IgD-negative memory B cell (primary cell): ENCODE measurements at regions not wholly inside any gene's neighbourhood (a gene's known extent, or its start where the extent isn't known, plus 50 kb on each side); places are given as distances from the start of the nearest gene placed in this dataset.
"Not testable (repeated sequence)": the region's sequence is repeated elsewhere in the genome, so short reads cannot be mapped to it uniquely, and the experiment has no call there.

ENCODE experiments used
- H3K27ac Mint-ChIP-seq, 3 donors: one replicate each; pipeline ENCODE4 v1.8.0; 2020 to 2022; ENCODE audit warnings: mild to moderate bottlenecking in 3 of 3, mixed read lengths in 3 of 3, moderate library complexity in 1 of 3
- H3K27me3 Mint-ChIP-seq: one replicate; pipeline ENCODE4 v1.8.0; 2021; ENCODE audit warnings: mixed read lengths
- H3K36me3 Mint-ChIP-seq: one replicate; pipeline ENCODE4 v1.8.0; 2020; ENCODE audit warnings: mild to moderate bottlenecking, mixed read lengths
- H3K4me1 Mint-ChIP-seq, 3 donors: one replicate each; pipeline ENCODE4 v1.8.0; 2020 to 2022; ENCODE audit warnings: mixed read lengths in 3 of 3, mild to moderate bottlenecking in 1 of 3
- H3K4me3 Mint-ChIP-seq, 4 donors: one replicate each; pipeline ENCODE4 v1.8.0; 2020 to 2022; ENCODE audit warnings: mild to moderate bottlenecking in 4 of 4, mixed read lengths in 4 of 4, moderate library complexity in 3 of 4
- H3K9me3 Mint-ChIP-seq, 3 donors: one replicate each; pipeline ENCODE4 v1.8.0; 2020 to 2021; ENCODE audit warnings: mixed read lengths in 3 of 3, mild to moderate bottlenecking in 1 of 3

DNA sequence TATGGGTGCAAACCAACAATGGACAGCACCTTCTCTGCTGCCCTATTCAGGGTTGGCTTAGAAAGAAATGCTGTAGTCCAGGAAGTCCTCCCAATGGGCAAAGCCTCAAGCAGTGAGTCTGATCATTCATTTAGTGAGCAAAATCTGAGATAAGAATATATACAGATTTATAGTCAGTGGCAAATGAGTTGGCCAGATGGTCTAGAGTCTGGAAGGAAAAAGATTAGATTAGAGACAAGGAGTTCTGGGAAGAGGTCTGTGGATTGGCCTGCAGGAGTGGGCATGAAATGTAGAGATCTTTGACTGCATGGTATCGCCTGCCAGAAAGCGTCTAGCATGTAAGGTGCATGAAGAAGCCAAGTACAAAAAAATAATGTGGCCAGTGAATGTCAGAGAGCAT is 201.9 kb upstream of the PTER start:
- H3K36me3 Mint-ChIP-seq = no peaks in the 10 kb centered on the region
- H3K4me3 Mint-ChIP-seq = no peak overlapping the region
- no peaks in the 10 kb centered on the region for H3K27me3 Mint-ChIP-seq
- H3K27ac Mint-ChIP-seq = no peak overlapping the region
- no peaks in the 10 kb centered on the region for H3K4me1 Mint-ChIP-seq
- peaks cover 0 to 4% (median 0%) of the 10 kb centered on the region in 3 donors for H3K9me3 Mint-ChIP-seq

DNA sequence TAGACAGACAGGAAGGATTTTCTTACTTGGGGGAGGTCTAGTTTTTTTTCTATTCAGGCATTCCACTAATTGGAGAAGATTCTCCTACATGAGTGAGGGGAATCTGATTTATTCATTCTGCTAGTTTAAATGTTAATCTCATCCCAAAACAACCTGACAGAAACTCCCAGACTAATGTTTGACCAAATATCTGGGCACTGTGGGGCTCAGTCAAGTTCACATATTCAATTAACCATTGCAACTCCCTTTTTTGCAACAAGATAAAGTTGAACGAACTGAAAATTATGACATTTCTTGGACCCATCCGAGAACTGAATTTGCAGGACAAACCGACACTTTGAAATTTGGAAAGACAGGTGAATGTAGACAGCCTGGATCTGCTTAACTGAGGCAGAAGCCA is 194.4 kb upstream of the PTER start:
- no peaks in the 10 kb centered on the region for H3K4me1 Mint-ChIP-seq
- H3K4me3 Mint-ChIP-seq = no peak overlapping the region
- no peaks in the 10 kb centered on the region for H3K36me3 Mint-ChIP-seq
- H3K27ac Mint-ChIP-seq = no peak overlapping the region
- no peaks in the 10 kb centered on the region for H3K27me3 Mint-ChIP-seq
- peaks cover 0 to 2% (median 0%) of the 10 kb centered on the region in 3 donors for H3K9me3 Mint-ChIP-seq

DNA sequence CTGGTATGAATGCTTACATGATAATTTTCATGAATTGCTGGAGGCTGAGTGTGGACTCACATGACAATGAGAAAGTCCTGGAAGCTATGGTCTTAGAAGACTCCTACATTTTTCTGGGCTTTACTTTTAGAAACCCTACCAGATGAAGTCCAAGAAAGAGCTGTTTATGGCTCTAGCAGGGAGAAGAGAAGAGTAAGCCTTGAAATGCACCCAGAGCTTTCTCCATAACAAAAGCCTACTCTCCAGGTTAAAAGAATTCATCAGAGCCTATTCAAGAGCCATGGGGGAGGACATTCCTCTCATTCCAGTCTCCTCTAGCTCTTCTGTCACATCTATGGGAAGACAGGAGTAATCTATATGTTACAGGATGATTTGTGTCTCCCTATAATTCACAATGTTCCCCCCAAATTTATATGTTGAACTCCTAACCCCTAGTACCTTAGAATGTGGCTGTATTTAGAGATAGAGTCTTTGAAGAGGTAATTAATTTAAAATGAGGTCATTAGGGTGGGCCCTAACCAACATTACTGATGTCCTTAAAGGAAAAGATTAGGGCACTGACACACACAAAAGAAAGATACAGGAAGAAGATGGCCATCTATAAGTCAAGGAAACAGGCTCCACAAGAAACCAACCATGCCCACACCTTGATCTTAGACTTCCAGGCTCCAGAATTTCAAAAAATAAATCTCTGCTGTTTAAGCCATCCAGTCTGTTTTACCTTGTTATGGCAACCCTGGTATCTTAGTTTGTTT is 193.8 kb upstream of the PTER start:
- peaks cover 0 to 2% (median 0%) of the 10 kb centered on the region in 3 donors for H3K9me3 Mint-ChIP-seq
- no peak overlapping the region for H3K27ac Mint-ChIP-seq
- H3K27me3 Mint-ChIP-seq = no peaks in the 10 kb centered on the region
- no peaks in the 10 kb centered on the region for H3K36me3 Mint-ChIP-seq
- no peaks in the 10 kb centered on the region for H3K4me1 Mint-ChIP-seq
- H3K4me3 Mint-ChIP-seq = no peak overlapping the region

DNA sequence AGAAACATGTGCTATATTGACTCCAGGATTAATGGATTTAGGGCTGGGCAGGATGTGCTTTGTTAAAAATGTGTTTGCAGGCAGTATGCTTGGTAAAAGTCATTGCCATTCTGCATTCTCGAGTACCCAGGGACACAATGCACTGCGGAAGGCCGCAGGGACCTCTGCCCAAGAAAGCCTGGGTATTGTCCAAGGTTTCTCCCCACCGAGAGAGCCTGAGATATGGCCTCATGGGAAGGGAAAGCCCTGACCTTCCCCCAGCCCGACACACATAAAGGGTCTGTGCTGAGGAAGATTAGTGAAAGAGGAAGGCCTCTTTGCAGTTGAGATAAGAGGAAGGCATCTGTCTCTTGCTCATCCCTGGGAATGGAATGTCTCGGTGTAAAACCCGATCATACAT is 186.7 kb upstream of the PTER start:
- not testable (repeated sequence) for H3K4me3 Mint-ChIP-seq, H3K27ac Mint-ChIP-seq, H3K4me1 Mint-ChIP-seq

DNA sequence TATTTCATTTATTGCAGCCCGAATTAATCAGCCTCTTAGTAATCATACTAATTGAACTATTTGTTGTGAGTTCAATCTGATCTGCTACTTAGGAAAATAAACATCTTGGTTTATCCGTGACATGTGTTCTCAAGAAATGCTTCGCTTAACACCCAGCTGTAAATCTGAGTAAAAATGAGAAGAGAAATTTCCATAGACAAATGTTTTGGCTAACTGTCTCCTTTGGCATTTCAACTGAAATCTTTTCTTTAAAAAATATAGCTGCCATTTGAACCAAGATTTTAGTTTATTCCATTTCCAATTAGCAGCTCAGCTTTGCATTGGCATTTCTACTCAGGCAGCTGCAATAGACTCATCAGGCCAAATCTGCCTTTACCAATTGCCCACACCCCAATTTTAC is 180.5 kb upstream of the PTER start:
- H3K27ac Mint-ChIP-seq = no peak overlapping the region
- no peaks in the 10 kb centered on the region for H3K27me3 Mint-ChIP-seq
- H3K36me3 Mint-ChIP-seq = peaks cover 4% of the 10 kb centered on the region
- H3K4me3 Mint-ChIP-seq = no peak overlapping the region
- no peaks in the 10 kb centered on the region for H3K4me1 Mint-ChIP-seq
- H3K9me3 Mint-ChIP-seq = peaks cover 4 to 20% (median 5%) of the 10 kb centered on the region in 3 donors

More for the DNA sequence above, 186.7 kb upstream of the PTER start:
- H3K27me3 Mint-ChIP-seq, H3K36me3 Mint-ChIP-seq: not testable (repeated sequence)
- H3K9me3 Mint-ChIP-seq = peaks cover 0 to 21% (median 4%) of the 10 kb centered on the region in 3 donors

DNA sequence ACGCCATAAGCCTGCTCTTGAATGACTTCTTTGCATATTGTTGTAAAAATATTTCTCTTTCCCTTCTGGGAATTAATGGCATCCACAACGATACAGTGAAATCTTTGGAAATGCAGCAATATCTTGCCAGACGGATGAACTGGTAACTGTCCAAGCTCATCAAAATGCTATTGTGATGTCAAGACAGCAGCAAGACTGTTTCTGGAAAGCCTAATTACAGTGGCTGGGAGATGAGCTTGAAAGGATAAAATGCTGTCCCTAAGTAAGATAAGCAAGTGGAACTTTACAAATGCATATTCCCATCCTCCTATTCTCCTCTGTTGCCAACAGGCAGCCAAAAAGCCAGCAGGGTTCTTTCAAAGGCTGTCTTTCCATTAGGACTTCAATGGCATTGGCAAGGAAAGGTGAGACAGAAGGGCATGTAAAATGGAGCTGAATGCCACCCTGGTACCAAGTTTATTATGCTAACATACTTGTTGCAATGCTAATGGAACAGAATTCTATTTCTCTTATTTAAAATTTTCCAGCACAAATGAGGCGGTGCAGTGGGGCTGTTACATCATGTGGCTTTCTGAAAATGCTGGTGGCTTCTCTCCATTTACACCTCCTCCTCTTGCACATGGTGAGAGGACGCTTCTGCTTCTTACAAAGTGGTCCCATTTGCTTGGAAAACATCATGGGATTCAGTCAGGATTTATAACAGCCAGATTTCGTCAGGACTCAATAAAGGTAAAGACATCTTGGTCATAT is 178.3 kb upstream of the PTER start:
- no peaks in the 10 kb centered on the region for H3K27me3 Mint-ChIP-seq

DNA sequence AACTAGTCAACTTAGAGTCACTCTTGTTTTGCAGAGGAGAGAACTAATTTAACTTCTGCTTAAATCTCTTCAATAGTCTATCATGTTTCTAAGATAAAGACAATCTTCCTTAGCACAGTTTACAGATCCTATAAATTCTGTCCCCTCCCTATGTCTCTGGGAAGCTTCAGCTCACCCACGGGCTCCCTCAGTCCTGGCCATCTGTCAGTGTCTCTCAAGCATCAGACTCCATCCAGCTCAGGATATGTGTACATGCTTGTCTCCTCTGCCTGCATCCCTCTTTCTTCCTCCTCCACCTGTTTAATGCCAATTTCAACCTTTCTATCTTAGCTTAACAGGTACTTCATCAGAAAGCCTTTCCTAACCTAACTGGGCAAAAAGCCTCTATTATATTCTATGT is 177.1 kb upstream of the PTER start:
- H3K4me3 Mint-ChIP-seq = no peak overlapping the region
- peaks cover 4 to 13% (median 7%) of the 10 kb centered on the region in 3 donors for H3K9me3 Mint-ChIP-seq
- no peaks in the 10 kb centered on the region for H3K27me3 Mint-ChIP-seq
- no peak overlapping the region for H3K27ac Mint-ChIP-seq
- peaks cover 4% of the 10 kb centered on the region for H3K36me3 Mint-ChIP-seq
- no peaks in the 10 kb centered on the region for H3K4me1 Mint-ChIP-seq

More for the DNA sequence above, 178.3 kb upstream of the PTER start:
- Mint-ChIP-seq H3K9me3 (peaks cover 4 to 17% (median 5%) of the 10 kb centered on the region in 3 donors), H3K4me3 (no peak overlapping the region), H3K27ac (no peak overlapping the region), H3K36me3 (peaks cover 4% of the 10 kb centered on the region), H3K4me1 (no peaks in the 10 kb centered on the region)

DNA sequence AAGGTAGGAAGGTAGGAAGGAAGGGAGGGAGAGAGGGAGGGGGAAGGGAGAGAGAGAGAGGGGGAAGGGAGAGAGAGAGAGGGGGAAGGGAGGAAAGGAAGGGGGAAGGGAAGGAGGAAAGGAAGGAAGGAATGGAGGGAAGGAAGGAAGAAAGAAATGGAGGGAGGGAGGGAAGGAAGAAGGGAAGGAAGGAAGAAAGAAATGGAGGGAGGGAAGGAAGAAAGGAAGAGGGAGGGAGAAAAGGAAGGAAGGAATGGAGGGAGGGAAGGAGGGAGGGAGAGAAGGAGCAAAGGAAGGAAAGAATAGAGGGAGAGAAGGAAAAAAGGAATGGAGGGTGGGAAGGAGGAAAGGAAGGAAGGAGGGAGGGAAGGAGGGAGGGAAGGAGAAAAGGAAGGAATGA is 176.4 kb upstream of the PTER start:
- Mint-ChIP-seq H3K27ac (no peak overlapping the region), H3K27me3 (no peaks in the 10 kb centered on the region), H3K9me3 (peaks cover 4 to 11% (median 7%) of the 10 kb centered on the region in 3 donors), H3K36me3 (peaks cover 4% of the 10 kb centered on the region), H3K4me1 (no peaks in the 10 kb centered on the region), H3K4me3 (no peak overlapping the region)

DNA sequence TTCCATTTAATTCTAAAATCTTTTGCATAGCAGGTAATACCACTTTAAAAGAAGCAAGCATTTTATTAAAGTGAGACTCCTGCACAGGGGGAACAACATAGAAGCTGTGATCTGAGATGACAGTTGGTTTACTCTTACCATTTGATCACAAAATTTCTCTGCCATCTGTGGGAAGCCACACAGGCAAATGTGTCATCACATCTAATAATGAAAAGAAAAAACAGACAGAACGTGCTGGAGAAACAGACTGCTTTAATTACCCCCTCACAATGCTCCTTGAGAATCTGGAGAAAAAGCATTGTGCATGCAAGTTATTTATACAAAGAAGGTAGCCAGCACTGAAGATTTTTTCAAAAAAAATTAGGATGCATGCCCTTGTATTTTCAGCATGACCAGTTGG is 165.2 kb upstream of the PTER start:
- no peak overlapping the region for H3K4me3 Mint-ChIP-seq

DNA sequence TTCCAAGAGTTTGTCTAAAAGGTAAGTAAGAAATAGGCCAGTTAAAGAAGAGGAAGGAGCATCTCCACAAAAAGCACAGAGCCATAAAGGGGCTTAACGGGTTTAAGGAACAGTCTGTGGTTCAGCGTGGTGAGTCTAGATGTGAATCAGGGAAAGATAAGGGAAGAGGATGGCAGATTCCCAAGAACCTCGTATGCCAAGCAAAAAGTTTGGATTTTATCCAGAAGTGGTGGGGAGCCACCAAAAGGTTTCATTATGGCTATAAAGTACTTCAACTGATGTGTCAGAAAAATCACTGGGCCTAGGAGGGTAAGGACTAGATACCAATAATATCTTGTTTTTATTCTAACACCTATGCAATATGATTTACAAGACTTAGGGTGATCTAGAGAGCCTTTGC is 161.9 kb upstream of the PTER start:
- Mint-ChIP-seq H3K9me3 (peaks cover 0 to 16% (median 5%) of the 10 kb centered on the region in 3 donors), H3K4me1 (no peaks in the 10 kb centered on the region), H3K27ac (no peak overlapping the region), H3K4me3 (no peak overlapping the region), H3K27me3 (no peaks in the 10 kb centered on the region), H3K36me3 (no peaks in the 10 kb centered on the region)

More for the DNA sequence above, 165.2 kb upstream of the PTER start:
- no peaks in the 10 kb centered on the region for H3K36me3 Mint-ChIP-seq
- peaks cover 2 to 10% (median 6%) of the 10 kb centered on the region in 3 donors for H3K9me3 Mint-ChIP-seq
- H3K27me3 Mint-ChIP-seq = no peaks in the 10 kb centered on the region
- H3K4me1 Mint-ChIP-seq = no peaks in the 10 kb centered on the region
- H3K27ac Mint-ChIP-seq = no peak overlapping the region

DNA sequence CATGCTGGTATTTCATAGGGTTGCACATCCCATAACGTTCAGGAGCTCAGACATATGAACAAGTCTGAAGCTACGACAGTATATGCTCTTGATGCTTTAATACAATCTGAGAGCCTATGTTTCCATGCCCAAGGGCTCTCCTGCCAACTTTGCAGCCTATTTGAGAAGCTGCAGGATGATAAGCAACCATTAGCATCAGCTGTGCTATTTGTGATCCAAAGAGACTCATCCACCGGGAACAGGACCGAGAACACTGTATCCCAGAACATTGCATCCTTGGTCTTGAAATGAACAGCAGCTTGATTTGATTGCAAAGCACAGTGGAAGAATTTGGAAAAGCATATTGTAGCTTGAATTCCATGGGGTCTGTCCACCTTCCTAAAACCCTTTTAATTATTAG is 156.2 kb upstream of the PTER start:
- Mint-ChIP-seq H3K27me3 (no peaks in the 10 kb centered on the region), H3K4me1 (no peaks in the 10 kb centered on the region), H3K36me3 (no peaks in the 10 kb centered on the region), H3K4me3 (no peak overlapping the region), H3K9me3 (peaks cover 0 to 9% (median 2%) of the 10 kb centered on the region in 3 donors), H3K27ac (no peak overlapping the region)

DNA sequence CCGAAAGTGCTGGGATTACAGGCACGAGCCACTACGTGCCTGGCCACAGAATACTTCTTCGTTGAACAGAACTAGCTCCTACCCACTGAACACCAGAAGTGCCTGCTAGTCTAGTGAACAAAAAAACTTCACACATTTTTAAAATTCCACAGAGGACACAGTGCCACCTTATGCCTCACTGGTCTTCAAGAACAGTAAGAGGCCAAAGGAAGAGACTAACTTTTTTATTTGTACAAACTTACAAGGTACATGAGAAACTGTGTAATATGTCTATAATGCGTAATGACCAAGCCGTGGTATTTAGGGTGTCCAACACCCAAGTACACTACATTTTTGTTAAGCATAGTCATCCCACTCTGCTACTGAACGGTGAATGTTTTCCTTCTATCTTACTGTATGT is 144.4 kb upstream of the PTER start:
- H3K4me1 Mint-ChIP-seq = no peaks in the 10 kb centered on the region
- peaks cover 0 to 6% (median 0%) of the 10 kb centered on the region in 3 donors for H3K9me3 Mint-ChIP-seq
- peaks cover 1% of the 10 kb centered on the region for H3K36me3 Mint-ChIP-seq
- no peak overlapping the region for H3K4me3 Mint-ChIP-seq
- H3K27ac Mint-ChIP-seq = no peak overlapping the region
- no peaks in the 10 kb centered on the region for H3K27me3 Mint-ChIP-seq

DNA sequence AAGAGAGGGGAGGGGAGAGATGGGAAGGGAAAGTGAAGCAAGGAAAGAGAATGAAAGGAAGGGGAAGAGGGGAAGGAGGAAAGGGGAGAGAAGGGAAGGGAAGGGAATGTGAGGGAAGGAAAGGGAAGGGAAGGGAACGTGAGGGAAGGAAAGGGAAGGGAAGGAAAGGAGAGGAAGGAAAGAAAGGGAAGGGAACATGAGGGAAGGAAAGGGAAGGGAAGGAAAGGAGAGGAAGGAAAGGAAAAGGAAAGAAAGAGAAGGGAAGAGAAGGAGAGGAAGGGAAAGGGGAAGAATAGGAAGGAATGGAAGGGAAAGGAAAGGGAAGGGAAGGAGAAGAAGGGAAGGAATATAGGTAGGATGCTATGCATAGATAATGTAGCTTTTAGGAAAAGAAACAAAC is 139.7 kb upstream of the PTER start:
- Mint-ChIP-seq H3K36me3 (no peaks in the 10 kb centered on the region), H3K27ac (no peak overlapping the region), H3K9me3 (peaks cover 0 to 3% (median 0%) of the 10 kb centered on the region in 3 donors), H3K27me3 (no peaks in the 10 kb centered on the region), H3K4me3 (no peak overlapping the region), H3K4me1 (no peaks in the 10 kb centered on the region)

DNA sequence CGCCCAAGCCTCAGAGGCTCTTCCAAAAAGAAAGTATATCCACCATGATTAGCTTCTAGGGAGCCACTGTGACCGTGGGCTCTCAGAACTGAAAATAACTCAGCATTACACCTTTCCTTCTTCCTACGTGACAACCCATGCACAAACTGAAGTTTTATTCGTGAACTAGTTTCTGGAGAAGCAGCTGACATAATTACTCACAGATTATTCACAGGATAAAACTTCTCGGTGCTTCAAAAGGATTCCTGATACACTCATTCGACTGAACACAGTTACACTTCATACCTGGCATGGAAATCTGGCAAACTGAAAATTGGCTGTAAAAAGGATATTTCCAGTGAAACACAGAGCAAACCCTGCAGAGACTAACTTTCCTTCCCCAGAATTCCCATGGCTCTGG is 139.2 kb upstream of the PTER start:
- no peak overlapping the region for H3K4me3 Mint-ChIP-seq
- H3K27me3 Mint-ChIP-seq = no peaks in the 10 kb centered on the region
- peaks cover 0 to 3% (median 0%) of the 10 kb centered on the region in 3 donors for H3K9me3 Mint-ChIP-seq
- H3K36me3 Mint-ChIP-seq = no peaks in the 10 kb centered on the region
- H3K4me1 Mint-ChIP-seq = no peaks in the 10 kb centered on the region
- no peak overlapping the region for H3K27ac Mint-ChIP-seq

DNA sequence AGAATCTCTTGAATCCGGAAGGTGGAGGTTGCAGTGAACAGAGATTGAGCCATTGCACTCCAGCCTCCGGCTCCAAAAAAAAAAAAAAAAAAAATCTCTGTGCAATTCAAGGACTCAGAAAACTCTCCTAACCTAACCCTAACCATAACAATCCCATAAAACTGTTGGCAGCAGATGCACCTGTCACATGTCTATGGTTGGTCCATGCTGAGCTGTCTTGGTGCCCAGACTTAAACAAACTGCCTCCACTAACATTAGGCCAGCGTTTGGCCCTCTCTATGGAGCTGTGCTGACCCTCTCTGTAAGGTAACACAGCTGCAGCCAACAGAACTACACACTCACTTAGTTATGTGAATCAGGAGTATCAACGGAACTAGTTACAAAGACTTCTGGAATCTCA is 132.5 kb upstream of the PTER start:
- Mint-ChIP-seq H3K4me1 (no peaks in the 10 kb centered on the region), H3K4me3 (no peak overlapping the region), H3K27me3 (no peaks in the 10 kb centered on the region), H3K27ac (no peak overlapping the region), H3K36me3 (no peaks in the 10 kb centered on the region), H3K9me3 (peaks cover 0 to 8% (median 2%) of the 10 kb centered on the region in 3 donors)

DNA sequence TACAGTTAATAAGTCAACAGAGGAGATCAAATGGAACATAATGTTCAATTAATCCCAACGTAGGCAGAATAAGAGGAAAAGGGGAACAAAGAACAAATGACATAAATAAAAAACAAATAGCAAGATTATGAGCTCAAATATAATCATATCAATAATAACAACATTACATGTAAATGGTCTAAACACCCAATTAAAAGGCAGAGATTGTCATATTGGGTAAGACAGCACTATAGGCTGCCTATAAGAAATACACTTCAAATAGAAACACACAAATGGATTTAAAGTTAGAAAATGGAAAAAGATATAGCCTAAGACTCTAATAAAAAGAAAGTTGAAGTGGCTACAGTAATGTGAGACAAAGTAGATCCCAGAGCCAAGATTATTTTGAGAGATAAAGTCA is 126.4 kb upstream of the PTER start:
- Mint-ChIP-seq H3K9me3 (peaks cover 2 to 10% (median 8%) of the 10 kb centered on the region in 3 donors), H3K27ac (no peak overlapping the region), H3K27me3 (no peaks in the 10 kb centered on the region)

More for the DNA sequence above, 126.4 kb upstream of the PTER start:
- H3K4me1 Mint-ChIP-seq = no peaks in the 10 kb centered on the region
- no peak overlapping the region for H3K4me3 Mint-ChIP-seq
- H3K36me3 Mint-ChIP-seq = peaks cover 6% of the 10 kb centered on the region
